Ishikawa (cell line): ENCODE measurements at regions not wholly inside any gene's neighbourhood (a gene's known extent, or its start where the extent isn't known, plus 50 kb on each side); places are given as distances from the start of the nearest gene placed in this dataset.

Experiments used
- EGR1 ChIP-seq: IDR thresholded peaks from 2 replicates; pipeline ENCODE4 v1.6.1; 2012
- EP300 ChIP-seq: IDR thresholded peaks from 2 replicates; pipeline ENCODE4 v1.6.1; 2012; ENCODE audit warnings: borderline replicate concordance
- FOXM1 ChIP-seq: IDR thresholded peaks from 2 replicates; pipeline ENCODE4 v1.6.1; 2012; ENCODE audit warnings: low read depth, borderline replicate concordance
- MAX ChIP-seq: IDR thresholded peaks from 2 replicates; pipeline ENCODE4 v1.6.1; 2012
- RAD21 ChIP-seq: IDR thresholded peaks from 2 replicates; pipeline ENCODE4 v1.6.1; 2012; ENCODE audit warnings: low read depth
- REST ChIP-seq: IDR thresholded peaks from 2 replicates; pipeline ENCODE4 v1.6.1; 2012; ENCODE audit warnings: low read depth, mild to moderate bottlenecking
- TAF1 ChIP-seq: IDR thresholded peaks from 2 replicates; pipeline ENCODE4 v1.6.1; 2012; ENCODE audit warnings: low read depth, mild to moderate bottlenecking
- TCF12 ChIP-seq: IDR thresholded peaks from 2 replicates; pipeline ENCODE4 v1.6.1; 2012; ENCODE audit warnings: low read depth
- TEAD4 ChIP-seq: IDR thresholded peaks from 2 replicates; pipeline ENCODE4 v1.6.1; 2012
- ZBTB7A ChIP-seq: IDR thresholded peaks from 2 replicates; pipeline ENCODE4 v1.6.1; 2012; ENCODE audit warnings: low read depth

- TF ChIP-seq EGR1 (no peak), TCF12 (no peak), REST (no peak), EP300 (no peak), FOXM1 (no peak), RAD21 (no peak), TAF1 (no peak), MAX (no peak), ZBTB7A (no peak), TEAD4 (no peak)
These were observed 222.1 kb upstream of the INTU start for GRCh38 chr4:127410644-127411043.
